Kidney epithelial cell (primary cell): ENCODE measurements at regions not wholly inside any gene's neighbourhood (a gene's known extent, or its start where the extent isn't known, plus 50 kb on each side); places are given as distances from the start of the nearest gene placed in this dataset.

Experiments used
- DNase-seq: peaks from one replicate; pipeline ENCODE4 v3.0.0-alpha.2; 2010; ENCODE audit warnings: low read depth
- H3K27me3 ChIP-seq: 2 replicates; pipeline ENCODE4 v1.6.0; 2011; ENCODE audit warnings: low read length; ENCODE audit not compliant: control insufficient read depth, insufficient read depth
- H3K36me3 ChIP-seq: 2 replicates; pipeline ENCODE4 v1.5.1; 2011; ENCODE audit warnings: low read length; ENCODE audit not compliant: control insufficient read depth, insufficient read depth
- H3K4me3 ChIP-seq: 2 replicates; pipeline ENCODE4 v1.5.1; 2011; ENCODE audit warnings: low read depth, mild to moderate bottlenecking, control low read depth, low read length
- CTCF ChIP-seq: IDR thresholded peaks from 2 replicates; pipeline ENCODE4 v1.5.1; 2011; ENCODE audit warnings: mild to moderate bottlenecking, moderate library complexity, low read length, control low read depth, inconsistent platforms; ENCODE audit not compliant: insufficient read depth, poor library complexity, severe bottlenecking

GRCh38 chr3:104785947-104786346 lies 580.8 kb upstream of the ALCAM start:
- no peak for TF ChIP-seq CTCF
- no peak for DNase-seq

GRCh38 chr3:104787306-104787705 lies 579.4 kb upstream of the ALCAM start:
- no peak overlapping the region for H3K4me3 ChIP-seq
- no peak for TF ChIP-seq CTCF
- H3K36me3 ChIP-seq: no peaks in the 10 kb centered on the region
- H3K27me3 ChIP-seq: no peaks in the 10 kb centered on the region
- DNase-seq: no peak

More at GRCh38 chr3:104785947-104786346, 580.8 kb upstream of the ALCAM start:
- H3K36me3 ChIP-seq: no peaks in the 10 kb centered on the region
- no peak overlapping the region for H3K4me3 ChIP-seq
- H3K27me3 ChIP-seq: no peaks in the 10 kb centered on the region

GRCh38 chr3:104788807-104789206 lies 577.9 kb upstream of the ALCAM start:
- no peaks in the 10 kb centered on the region for H3K27me3 ChIP-seq
- no peak for DNase-seq
- TF ChIP-seq CTCF: no peak
- no peaks in the 10 kb centered on the region for H3K36me3 ChIP-seq
- no peak overlapping the region for H3K4me3 ChIP-seq

- no peak for TF ChIP-seq CTCF
- Histone ChIP-seq H3K36me3 (no peaks in the 10 kb centered on the region), H3K4me3 (no peak overlapping the region), H3K27me3 (no peaks in the 10 kb centered on the region)
- no peak for DNase-seq
Observed at GRCh38 chr3:104791331-104791730, 575.4 kb upstream of the ALCAM start.

- no peak overlapping the region for H3K4me3 ChIP-seq
- no peak for DNase-seq
- H3K27me3 ChIP-seq: no peaks in the 10 kb centered on the region
- no peaks in the 10 kb centered on the region for H3K36me3 ChIP-seq
- no peak for TF ChIP-seq CTCF
Observed at GRCh38 chr3:104796556-104796955, 570.2 kb upstream of the ALCAM start.

GRCh38 chr3:104805042-104805441 lies 561.7 kb upstream of the ALCAM start:
- Histone ChIP-seq H3K4me3 (no peak overlapping the region), H3K27me3 (no peaks in the 10 kb centered on the region), H3K36me3 (no peaks in the 10 kb centered on the region)
- no peak for TF ChIP-seq CTCF
- no peak for DNase-seq
